ENCODE measurements at regions not wholly inside any gene's neighbourhood (a gene's known extent, or its start where the extent isn't known, plus 50 kb on each side); places are given as distances from the start of the nearest gene placed in this dataset.

- DNase-seq, result no peak
Measured at GRCh38 chr18:73724958-73725357, 422.7 kb downstream of the FBXO15 start.

- DNase-seq, result no peak
Measured at GRCh38 chr18:73719611-73720010, 428.0 kb downstream of the FBXO15 start.

- DNase-seq, result no peak
Measured at GRCh38 chr18:73717570-73717969, 430.1 kb downstream of the FBXO15 start.

GRCh38 chr18:73715210-73715670 is 432.4 kb downstream of the FBXO15 start:
- DNase-seq, result no peak

- DNase-seq, result no peak
Measured at GRCh38 chr18:73714466-73714865, 433.2 kb downstream of the FBXO15 start.

GRCh38 chr18:73711256-73711655 is 436.4 kb downstream of the FBXO15 start:
- DNase-seq, result no peak

GRCh38 chr18:73708591-73708990 is 439.0 kb downstream of the FBXO15 start:
- DNase-seq, result no peak

- no peak for DNase-seq
Measured at GRCh38 chr18:73707035-73707434, 440.6 kb downstream of the FBXO15 start.

GRCh38 chr18:73697353-73697752 is 450.3 kb downstream of the FBXO15 start:
- no peak for DNase-seq

- no peak for DNase-seq
Measured at GRCh38 chr18:73696698-73697097, 450.9 kb downstream of the FBXO15 start.

- DNase-seq, result no peak
Measured at GRCh38 chr18:73696171-73696570, 451.5 kb downstream of the FBXO15 start.

- no peak for DNase-seq
Measured at GRCh38 chr18:73693091-73693490, 454.5 kb downstream of the FBXO15 start.

GRCh38 chr18:73691624-73692023 is 456.0 kb downstream of the FBXO15 start:
- DNase-seq, result no peak

GRCh38 chr18:73691118-73691517 is 456.5 kb downstream of the FBXO15 start:
- DNase-seq, result no peak

GRCh38 chr18:73690222-73690621 is 457.4 kb downstream of the FBXO15 start:
- DNase-seq, result no peak

- DNase-seq, result no peak
Measured at GRCh38 chr18:73688851-73689711, 458.6 kb downstream of the FBXO15 start.

- DNase-seq, result no peak
Measured at GRCh38 chr18:73688161-73688560, 459.5 kb downstream of the FBXO15 start.

GRCh38 chr18:73684647-73685046 is 463.0 kb downstream of the FBXO15 start:
- no peak for DNase-seq

GRCh38 chr18:73683409-73684238 is 464.0 kb downstream of the FBXO15 start:
- no peak for DNase-seq

GRCh38 chr18:73681912-73682311 is 465.7 kb downstream of the FBXO15 start:
- DNase-seq, result no peak

- no peak for DNase-seq
Measured at GRCh38 chr18:73681398-73681797, 466.2 kb downstream of the FBXO15 start.

GRCh38 chr18:73679941-73680712 is 467.5 kb downstream of the FBXO15 start:
- DNase-seq, result no peak

- DNase-seq, result no peak
Measured at GRCh38 chr18:73677450-73677849, 470.2 kb downstream of the FBXO15 start.

Measured in C1 segment of cervical spinal cord (tissue), 14 donors.